Activated CD8-positive, alpha-beta memory T cell treated with anti-CD3 and anti-CD28 coated beads, Interleukin-2, amount 10 ng/mL, durations not matched to agents 7 days and 5 days (primary cell): ENCODE measurements at regions not wholly inside any gene's neighbourhood (a gene's known extent, or its start where the extent isn't known, plus 50 kb on each side); places are given as distances from the start of the nearest gene placed in this dataset.

Source experiments
- ATAC-seq: fragments of 150-1000 bp; cut with Tn5 transposase; one replicate; pipeline ENCODE4 v1.10.0; 2021; ENCODE audit warnings: moderate library complexity
- CTCF ChIA-PET: fragments of 350-600 bp; sonication (Branson Sonifier 250); formaldehyde crosslinking; loops from one replicate; lab custom pipeline; 2021; ENCODE audit warnings: antibody characterized with exemption; lab: Charles Lee
- DNase-seq: peaks from one replicate; pipeline ENCODE4 v3.0.0-alpha.2; 2020
- H3K27ac Mint-ChIP-seq: one replicate; pipeline ENCODE4 v1.8.0; 2021; ENCODE audit warnings: mild to moderate bottlenecking, mixed read lengths
- H3K27me3 Mint-ChIP-seq: one replicate; pipeline ENCODE4 v1.8.0; 2021; ENCODE audit warnings: mixed read lengths
- H3K36me3 Mint-ChIP-seq: one replicate; pipeline ENCODE4 v1.8.0; 2021; ENCODE audit warnings: mild to moderate bottlenecking, mixed read lengths
- H3K4me1 Mint-ChIP-seq: one replicate; pipeline ENCODE4 v1.8.0; 2021; ENCODE audit warnings: mixed read lengths
- H3K4me3 Mint-ChIP-seq: one replicate; pipeline ENCODE4 v1.8.0; 2021; ENCODE audit warnings: mild to moderate bottlenecking, moderate library complexity, mixed read lengths
- H3K9me3 Mint-ChIP-seq: one replicate; pipeline ENCODE4 v1.8.0; 2022; ENCODE audit warnings: low read depth, mixed read lengths

GRCh38 chr1:193365966-193366365 lies 179.6 kb upstream of the B3GALT2 start:
- Mint-ChIP-seq H3K27ac (no peak overlapping the region), H3K4me1 (peaks cover 13% of the 10 kb centered on the region), H3K27me3 (no peaks in the 10 kb centered on the region), H3K4me3 (no peak overlapping the region), H3K9me3 (peaks cover 4% of the 10 kb centered on the region), H3K36me3 (peaks cover 3% of the 10 kb centered on the region)
- DNase-seq, result no peak
- no peak for ATAC-seq
- CTCF ChIA-PET, result no interaction called here

- CTCF ChIA-PET, result no interaction called here
These were observed 173.2 kb upstream of the B3GALT2 start for GRCh38 chr1:193359631-193360030.

GRCh38 chr1:193358419-193358818 lies 172.0 kb upstream of the B3GALT2 start:
- DNase-seq (no peak), ATAC-seq (no peak)
- Mint-ChIP-seq H3K4me1 (no peaks in the 10 kb centered on the region), H3K36me3 (no peaks in the 10 kb centered on the region), H3K4me3 (no peak overlapping the region), H3K9me3 (no peaks in the 10 kb centered on the region), H3K27ac (no peak overlapping the region), H3K27me3 (no peaks in the 10 kb centered on the region)
- CTCF ChIA-PET, result no interaction called here

More at GRCh38 chr1:193359631-193360030, 173.2 kb upstream of the B3GALT2 start:
- Mint-ChIP-seq H3K36me3 (no peaks in the 10 kb centered on the region), H3K4me3 (no peak overlapping the region), H3K27me3 (no peaks in the 10 kb centered on the region), H3K9me3 (no peaks in the 10 kb centered on the region), H3K4me1 (no peaks in the 10 kb centered on the region), H3K27ac (no peak overlapping the region)
- no peak for ATAC-seq
- no peak for DNase-seq

- Mint-ChIP-seq H3K36me3 (no peaks in the 10 kb centered on the region), H3K27ac (no peak overlapping the region), H3K9me3 (no peaks in the 10 kb centered on the region), H3K4me1 (no peaks in the 10 kb centered on the region), H3K4me3 (no peak overlapping the region), H3K27me3 (no peaks in the 10 kb centered on the region)
- DNase-seq (no peak), ATAC-seq (no peak)
- CTCF ChIA-PET, result no interaction called here
These were observed 169.8 kb upstream of the B3GALT2 start for GRCh38 chr1:193356249-193356648.

- Mint-ChIP-seq H3K36me3 (no peaks in the 10 kb centered on the region), H3K27me3 (no peaks in the 10 kb centered on the region), H3K9me3 (no peaks in the 10 kb centered on the region), H3K4me3 (no peak overlapping the region), H3K4me1 (no peaks in the 10 kb centered on the region), H3K27ac (no peak overlapping the region)
- DNase-seq (no peak), ATAC-seq (no peak)
- CTCF ChIA-PET, result no interaction called here
These were observed 169.2 kb upstream of the B3GALT2 start for GRCh38 chr1:193355626-193356025.

GRCh38 chr1:193355178-193355577 lies 168.8 kb upstream of the B3GALT2 start:
- no peak overlapping the region for H3K4me3 Mint-ChIP-seq
- H3K36me3 Mint-ChIP-seq, result no peaks in the 10 kb centered on the region
- no peaks in the 10 kb centered on the region for H3K27me3 Mint-ChIP-seq
- no peaks in the 10 kb centered on the region for H3K9me3 Mint-ChIP-seq
- H3K4me1 Mint-ChIP-seq, result no peaks in the 10 kb centered on the region
- DNase-seq, result no peak
- ATAC-seq, result no peak
- CTCF ChIA-PET, result no interaction called here
- H3K27ac Mint-ChIP-seq, result no peak overlapping the region

GRCh38 chr1:193348769-193349535 lies 162.5 kb upstream of the B3GALT2 start:
- no peaks in the 10 kb centered on the region for H3K27me3 Mint-ChIP-seq
- no peak for ATAC-seq
- H3K4me1 Mint-ChIP-seq, result no peaks in the 10 kb centered on the region
- CTCF ChIA-PET, result no interaction called here
- no peak overlapping the region for H3K4me3 Mint-ChIP-seq
- H3K27ac Mint-ChIP-seq, result no peak overlapping the region
- no peaks in the 10 kb centered on the region for H3K36me3 Mint-ChIP-seq
- DNase-seq, result no peak
- no peaks in the 10 kb centered on the region for H3K9me3 Mint-ChIP-seq

- ATAC-seq (no peak), DNase-seq (no peak)
- CTCF ChIA-PET, result no interaction called here
- H3K4me3 Mint-ChIP-seq, result no peak overlapping the region
- no peaks in the 10 kb centered on the region for H3K4me1 Mint-ChIP-seq
- no peaks in the 10 kb centered on the region for H3K36me3 Mint-ChIP-seq
- H3K9me3 Mint-ChIP-seq, result no peaks in the 10 kb centered on the region
- no peaks in the 10 kb centered on the region for H3K27me3 Mint-ChIP-seq
- no peak overlapping the region for H3K27ac Mint-ChIP-seq
These were observed 161.8 kb upstream of the B3GALT2 start for GRCh38 chr1:193348091-193348768.

- DNase-seq, result no peak
- Mint-ChIP-seq H3K9me3 (no peaks in the 10 kb centered on the region), H3K4me1 (no peaks in the 10 kb centered on the region), H3K27me3 (no peaks in the 10 kb centered on the region), H3K36me3 (no peaks in the 10 kb centered on the region), H3K27ac (no peak overlapping the region), H3K4me3 (no peak overlapping the region)
- ATAC-seq, result no peak
- CTCF ChIA-PET, result interaction anchor here (1.0 kb wide), 1 partner anchor 436 kb away, joined by 3 read pairs; no protein-coding TSS in a partner anchor
These were observed 159.7 kb upstream of the B3GALT2 start for GRCh38 chr1:193346085-193346484.

GRCh38 chr1:193342811-193343210 lies 156.4 kb upstream of the B3GALT2 start:
- no peak overlapping the region for H3K4me3 Mint-ChIP-seq
- ATAC-seq, result no peak
- CTCF ChIA-PET, result interaction anchor here (0.6 kb wide), 1 partner anchor 78 kb away, joined by 6 read pairs; no protein-coding TSS in a partner anchor

GRCh38 chr1:193340331-193340730 lies 153.9 kb upstream of the B3GALT2 start:
- Mint-ChIP-seq H3K27me3 (no peaks in the 10 kb centered on the region), H3K27ac (no peak overlapping the region), H3K36me3 (no peaks in the 10 kb centered on the region), H3K4me3 (no peak overlapping the region), H3K9me3 (no peaks in the 10 kb centered on the region), H3K4me1 (peaks cover 5% of the 10 kb centered on the region)
- ATAC-seq (no peak), DNase-seq (no peak)
- CTCF ChIA-PET, result no interaction called here

More at GRCh38 chr1:193342811-193343210, 156.4 kb upstream of the B3GALT2 start:
- Mint-ChIP-seq H3K27ac (no peak overlapping the region), H3K36me3 (no peaks in the 10 kb centered on the region), H3K4me1 (peaks cover 5% of the 10 kb centered on the region), H3K27me3 (no peaks in the 10 kb centered on the region), H3K9me3 (no peaks in the 10 kb centered on the region)
- no peak for DNase-seq

- no peak for DNase-seq
- H3K27ac Mint-ChIP-seq, result no peak overlapping the region
- CTCF ChIA-PET, result no interaction called here
- no peak for ATAC-seq
- no peak overlapping the region for H3K4me3 Mint-ChIP-seq
- no peaks in the 10 kb centered on the region for H3K27me3 Mint-ChIP-seq
- H3K4me1 Mint-ChIP-seq, result peaks cover 5% of the 10 kb centered on the region
- no peaks in the 10 kb centered on the region for H3K9me3 Mint-ChIP-seq
- H3K36me3 Mint-ChIP-seq, result no peaks in the 10 kb centered on the region
These were observed 153.0 kb upstream of the B3GALT2 start for GRCh38 chr1:193339401-193339800.

- CTCF ChIA-PET, result interaction anchor here (1.2 kb wide), 1 partner anchor 11 kb away, joined by 3 read pairs; no protein-coding TSS in a partner anchor
- Mint-ChIP-seq H3K4me3 (no peak overlapping the region), H3K27me3 (no peaks in the 10 kb centered on the region), H3K4me1 (peaks cover 5% of the 10 kb centered on the region), H3K36me3 (peaks cover 4% of the 10 kb centered on the region), H3K9me3 (peaks cover 5% of the 10 kb centered on the region), H3K27ac (no peak overlapping the region)
- no peak for ATAC-seq
- no peak for DNase-seq
These were observed 151.8 kb upstream of the B3GALT2 start for GRCh38 chr1:193338194-193338593.
